Mucosa of rectum (tissue), 2 donors: ENCODE measurements at regions not wholly inside any gene's neighbourhood (a gene's known extent, or its start where the extent isn't known, plus 50 kb on each side); places are given as distances from the start of the nearest gene placed in this dataset.

ENCODE experiments used
- H3K27ac ChIP-seq, 2 donors: one replicate each; pipeline ENCODE4 v1.7.0; 2013; ENCODE audit warnings: inconsistent platforms in 2 of 2, low read depth in 2 of 2, low read length in 2 of 2
- H3K27me3 ChIP-seq, 2 donors: one replicate each; pipeline ENCODE4 v1.7.0; 2013; ENCODE audit warnings: low read length in 2 of 2; ENCODE audit not compliant: control insufficient read depth in 2 of 2, insufficient read depth in 2 of 2
- H3K36me3 ChIP-seq, 2 donors: one replicate each; pipeline ENCODE4 v1.7.0; 2013; ENCODE audit warnings: low read length in 2 of 2; ENCODE audit not compliant: control insufficient read depth in 2 of 2, insufficient read depth in 2 of 2
- H3K4me1 ChIP-seq, 2 donors: one replicate each; pipeline ENCODE4 v1.7.0; 2013; ENCODE audit warnings: low read length in 2 of 2, mild to moderate bottlenecking in 1 of 2; ENCODE audit not compliant: control insufficient read depth in 2 of 2, insufficient read depth in 2 of 2
- H3K4me3 ChIP-seq, 2 donors: one replicate each; pipeline ENCODE4 v1.7.0; 2013; ENCODE audit warnings: low read length in 2 of 2
- H3K9ac ChIP-seq, 2 donors: one replicate each; pipeline ENCODE4 v1.7.0; 2013; ENCODE audit warnings: low read length in 2 of 2, low read depth in 1 of 2, mild to moderate bottlenecking in 1 of 2
- H3K9me3 ChIP-seq, 2 donors: one replicate each; pipeline ENCODE4 v1.7.0; 2013; ENCODE audit warnings: low read length in 2 of 2; ENCODE audit not compliant: control insufficient read depth in 2 of 2
- donor health status: healthy.
- donor health status: Normal muscosa, but diverticular disease.

DNA sequence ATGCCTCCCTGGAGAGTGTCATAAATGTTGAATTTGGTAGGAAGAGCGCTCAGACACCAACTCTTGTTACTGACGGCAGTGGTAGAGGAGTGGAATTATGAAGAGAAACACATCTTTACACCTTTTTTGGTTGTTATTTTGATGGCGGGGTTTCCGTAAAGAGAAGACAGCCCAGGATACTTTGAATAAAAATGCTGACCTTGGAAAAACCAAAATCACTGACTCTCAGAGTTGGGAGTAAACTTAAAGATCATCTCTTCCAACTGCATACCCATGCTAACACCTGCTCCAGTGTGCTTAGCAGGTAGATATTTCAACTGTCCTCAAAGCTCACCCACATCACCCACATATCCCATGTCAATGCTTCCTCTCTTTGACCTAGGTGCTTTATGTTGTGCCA is 498.6 kb downstream of the LIG4 start:
- no peak overlapping the region for H3K9ac ChIP-seq
- no peaks in the 10 kb centered on the region for H3K4me1 ChIP-seq
- no peaks in the 10 kb centered on the region for H3K9me3 ChIP-seq
- H3K27me3 ChIP-seq, result no peaks in the 10 kb centered on the region
- H3K36me3 ChIP-seq, result no peaks in the 10 kb centered on the region
- H3K27ac ChIP-seq, result no peak overlapping the region
- H3K4me3 ChIP-seq, result no peak overlapping the region

DNA sequence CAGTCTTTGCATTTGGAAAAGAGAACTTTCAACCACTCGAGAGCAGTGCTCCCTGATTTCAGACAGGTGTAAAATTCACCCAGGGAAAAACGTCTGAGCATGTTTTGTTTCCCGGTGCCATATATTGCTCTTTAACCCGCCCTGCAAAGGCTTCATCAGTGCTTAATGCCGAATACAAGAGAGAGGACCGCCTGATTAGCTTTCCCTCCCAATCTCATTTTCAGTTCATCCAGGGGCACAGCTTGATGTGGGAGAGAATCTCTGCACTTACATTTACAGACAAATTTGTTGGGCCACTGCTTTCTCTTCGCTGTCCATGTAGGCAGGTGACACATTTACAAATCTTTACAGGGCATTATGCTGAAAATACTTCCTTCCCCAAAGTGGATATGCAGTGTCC is 499.1 kb downstream of the LIG4 start:
- no peaks in the 10 kb centered on the region for H3K27me3 ChIP-seq
- H3K9me3 ChIP-seq, result no peaks in the 10 kb centered on the region
- H3K4me1 ChIP-seq, result no peaks in the 10 kb centered on the region
- H3K4me3 ChIP-seq, result no peak overlapping the region
- H3K27ac ChIP-seq, result no peak overlapping the region
- no peak overlapping the region for H3K9ac ChIP-seq
- no peaks in the 10 kb centered on the region for H3K36me3 ChIP-seq

DNA sequence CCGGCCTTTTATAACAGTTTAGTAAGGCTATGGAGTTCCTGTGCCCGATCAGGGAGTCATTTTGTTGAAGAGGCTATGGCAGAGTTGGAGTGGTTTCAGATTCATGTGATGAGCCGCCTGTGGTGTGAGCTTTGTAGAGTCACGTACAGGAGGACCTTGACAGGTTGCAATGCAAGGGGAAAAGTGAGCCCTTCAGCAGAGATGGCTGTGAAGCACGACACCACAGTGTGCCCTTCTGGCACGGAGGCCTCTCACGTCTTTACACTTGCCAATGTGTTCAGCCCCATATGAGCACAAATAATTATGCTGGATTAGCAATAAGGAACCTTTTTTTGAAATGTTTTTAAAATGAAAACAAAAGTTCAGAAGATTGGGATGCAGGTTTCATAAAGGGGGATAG is 499.8 kb downstream of the LIG4 start:
- H3K27ac ChIP-seq, result no peak overlapping the region
- no peak overlapping the region for H3K4me3 ChIP-seq
- no peaks in the 10 kb centered on the region for H3K9me3 ChIP-seq
- no peaks in the 10 kb centered on the region for H3K4me1 ChIP-seq
- no peak overlapping the region for H3K9ac ChIP-seq
- H3K27me3 ChIP-seq, result no peaks in the 10 kb centered on the region
- H3K36me3 ChIP-seq, result no peaks in the 10 kb centered on the region

DNA sequence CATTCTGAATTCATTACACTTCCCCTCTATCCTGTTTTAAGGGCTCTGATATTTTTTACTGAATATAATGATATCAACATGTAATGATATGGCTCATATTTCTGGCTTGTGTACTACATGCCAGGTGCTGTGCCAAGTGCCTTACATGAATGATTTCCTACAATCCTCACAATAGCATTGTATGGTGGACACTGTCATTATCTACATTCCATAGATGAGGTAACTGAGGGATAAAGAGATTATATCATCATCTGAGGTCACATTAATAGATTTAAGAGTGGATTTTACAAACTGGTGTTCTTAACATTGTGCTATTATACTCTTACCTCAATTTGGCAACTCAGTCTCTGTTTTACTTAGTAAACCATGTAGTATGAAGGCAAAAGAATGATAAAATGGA is 502.0 kb downstream of the LIG4 start:
- Histone ChIP-seq H3K27me3 (no peaks in the 10 kb centered on the region), H3K27ac (no peak overlapping the region), H3K9ac (no peak overlapping the region), H3K4me3 (no peak overlapping the region), H3K9me3 (no peaks in the 10 kb centered on the region), H3K4me1 (no peaks in the 10 kb centered on the region), H3K36me3 (no peaks in the 10 kb centered on the region)

DNA sequence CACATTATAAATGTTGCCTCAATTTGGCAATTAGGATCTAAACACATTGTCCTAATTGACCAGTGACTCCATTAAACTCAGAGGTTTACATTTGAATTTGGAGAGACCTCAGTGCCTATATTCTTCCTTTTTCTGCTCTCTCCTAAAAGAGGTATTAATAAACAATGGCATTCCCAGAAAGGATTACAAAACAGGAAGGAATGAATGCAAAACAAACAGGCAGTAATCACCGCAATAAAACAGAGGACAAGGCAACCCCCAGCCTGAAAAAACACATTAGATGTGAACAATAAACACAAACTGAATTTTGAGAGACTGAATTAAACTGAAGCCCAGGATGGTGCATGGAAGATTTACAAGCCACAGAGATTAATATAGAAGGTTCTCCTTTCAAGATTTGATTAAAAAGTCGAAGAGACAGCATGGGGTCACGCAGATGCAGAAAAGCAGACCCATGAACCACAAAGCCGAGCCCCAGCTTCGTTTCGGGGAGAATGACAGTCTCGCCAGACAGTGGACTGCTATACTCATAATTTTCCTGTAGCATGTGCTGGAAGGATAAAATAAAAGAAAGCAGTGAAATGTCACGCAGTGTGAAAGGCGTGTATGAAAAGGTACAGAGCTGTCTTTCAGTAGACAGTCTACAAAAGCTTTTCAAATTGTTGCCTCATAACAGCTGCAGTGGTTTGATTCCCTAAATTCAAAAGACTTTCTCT is 503.0 kb downstream of the LIG4 start:
- H3K9ac ChIP-seq, result no peak overlapping the region
- no peaks in the 10 kb centered on the region for H3K36me3 ChIP-seq
- H3K4me1 ChIP-seq, result no peaks in the 10 kb centered on the region
- H3K4me3 ChIP-seq, result no peak overlapping the region
- H3K27ac ChIP-seq, result no peak overlapping the region
- H3K9me3 ChIP-seq, result no peaks in the 10 kb centered on the region
- H3K27me3 ChIP-seq, result no peaks in the 10 kb centered on the region

DNA sequence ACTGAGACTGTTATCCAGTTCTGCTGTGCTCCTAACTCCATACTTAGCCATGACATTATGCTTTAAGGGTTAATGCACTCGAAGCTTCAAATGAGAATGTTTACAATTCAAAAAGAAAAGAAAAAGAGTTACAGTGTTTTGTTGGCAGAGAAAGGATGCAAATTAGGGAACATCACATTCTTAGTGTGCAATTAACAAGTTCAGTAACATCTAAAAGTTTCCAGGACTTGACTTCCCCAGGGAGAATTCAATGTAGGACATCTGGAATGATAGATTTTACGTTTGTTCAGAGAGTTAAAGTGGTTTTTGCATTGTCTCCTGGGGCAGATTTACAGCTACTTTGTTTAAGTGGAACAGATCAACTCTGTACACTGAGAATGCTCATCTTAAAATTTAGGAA is 525.2 kb downstream of the LIG4 start:
- no peak overlapping the region for H3K9ac ChIP-seq
- no peaks in the 10 kb centered on the region for H3K27me3 ChIP-seq
- H3K4me3 ChIP-seq, result no peak overlapping the region
- H3K4me1 ChIP-seq, result no peaks in the 10 kb centered on the region
- no peaks in the 10 kb centered on the region for H3K9me3 ChIP-seq
- H3K36me3 ChIP-seq, result no peaks in the 10 kb centered on the region
- H3K27ac ChIP-seq, result no peak overlapping the region

DNA sequence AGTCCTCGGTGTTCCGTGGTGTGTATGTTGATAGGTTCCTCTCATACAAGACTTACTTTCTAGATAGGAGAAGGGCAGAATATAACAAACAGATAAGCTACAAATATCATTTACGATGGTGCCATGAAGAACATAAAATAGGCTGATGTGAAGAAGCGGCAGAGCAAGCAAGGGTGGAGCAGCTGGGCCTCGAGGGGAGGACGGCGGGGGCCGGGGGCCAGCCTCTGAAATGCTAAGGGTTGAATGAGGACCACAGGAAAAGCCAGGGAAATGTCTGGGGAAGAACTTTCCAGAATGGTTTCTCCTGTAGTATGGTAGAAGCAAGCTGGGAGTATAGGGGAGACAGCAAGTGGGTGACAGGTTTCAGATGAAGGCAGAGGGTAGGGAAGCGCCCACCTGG is 529.5 kb downstream of the LIG4 start:
- Histone ChIP-seq H3K4me1 (no peaks in the 10 kb centered on the region), H3K27ac (no peak overlapping the region), H3K9ac (no peak overlapping the region), H3K9me3 (no peaks in the 10 kb centered on the region), H3K27me3 (no peaks in the 10 kb centered on the region), H3K36me3 (no peaks in the 10 kb centered on the region), H3K4me3 (no peak overlapping the region)

DNA sequence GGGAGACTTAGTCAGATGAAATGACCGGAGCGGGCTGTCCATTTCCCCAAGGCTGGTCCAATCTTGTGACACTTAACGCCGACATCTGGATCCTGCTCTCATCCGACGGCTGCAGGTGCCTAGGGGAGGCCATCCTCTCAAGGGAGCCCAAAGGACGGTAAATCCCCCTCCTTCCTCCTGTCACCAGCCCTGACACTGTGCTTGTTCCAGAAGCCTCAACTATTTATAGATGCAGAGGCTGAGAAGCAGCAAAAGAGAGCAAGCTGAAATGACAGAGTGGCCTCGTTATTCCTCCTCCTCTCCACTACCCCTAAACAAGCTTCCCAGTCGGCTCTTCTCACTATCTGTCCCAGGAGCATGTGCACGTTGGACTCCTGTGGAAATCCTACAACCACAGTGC is 533.7 kb downstream of the LIG4 start:
- Histone ChIP-seq H3K36me3 (no peaks in the 10 kb centered on the region), H3K27ac (no peak overlapping the region), H3K9ac (no peak overlapping the region), H3K4me1 (no peaks in the 10 kb centered on the region), H3K27me3 (no peaks in the 10 kb centered on the region), H3K4me3 (no peak overlapping the region), H3K9me3 (no peaks in the 10 kb centered on the region)

DNA sequence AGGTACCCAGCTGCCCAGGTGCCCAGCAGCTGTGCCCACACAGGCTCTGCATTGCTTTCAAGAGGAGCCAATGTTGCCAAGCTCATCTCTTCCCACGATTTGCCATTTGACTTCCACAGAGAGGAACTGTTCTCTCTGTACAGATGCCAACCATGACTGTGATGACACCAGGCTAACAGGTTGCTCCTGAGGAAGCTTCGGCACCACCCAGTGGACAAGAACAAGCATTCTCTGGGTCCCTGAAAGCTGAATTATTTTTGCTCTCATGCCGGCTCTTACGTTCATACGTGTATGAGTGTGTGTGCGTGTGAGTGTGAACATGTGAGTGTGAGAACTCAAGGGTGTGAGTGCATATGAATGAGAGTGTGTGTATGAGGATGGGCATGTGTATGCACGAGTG is 535.2 kb downstream of the LIG4 start:
- no peak overlapping the region for H3K27ac ChIP-seq
- H3K4me1 ChIP-seq, result no peaks in the 10 kb centered on the region
- no peaks in the 10 kb centered on the region for H3K36me3 ChIP-seq
- no peaks in the 10 kb centered on the region for H3K27me3 ChIP-seq
- H3K4me3 ChIP-seq, result no peak overlapping the region
- no peaks in the 10 kb centered on the region for H3K9me3 ChIP-seq
- H3K9ac ChIP-seq, result no peak overlapping the region

DNA sequence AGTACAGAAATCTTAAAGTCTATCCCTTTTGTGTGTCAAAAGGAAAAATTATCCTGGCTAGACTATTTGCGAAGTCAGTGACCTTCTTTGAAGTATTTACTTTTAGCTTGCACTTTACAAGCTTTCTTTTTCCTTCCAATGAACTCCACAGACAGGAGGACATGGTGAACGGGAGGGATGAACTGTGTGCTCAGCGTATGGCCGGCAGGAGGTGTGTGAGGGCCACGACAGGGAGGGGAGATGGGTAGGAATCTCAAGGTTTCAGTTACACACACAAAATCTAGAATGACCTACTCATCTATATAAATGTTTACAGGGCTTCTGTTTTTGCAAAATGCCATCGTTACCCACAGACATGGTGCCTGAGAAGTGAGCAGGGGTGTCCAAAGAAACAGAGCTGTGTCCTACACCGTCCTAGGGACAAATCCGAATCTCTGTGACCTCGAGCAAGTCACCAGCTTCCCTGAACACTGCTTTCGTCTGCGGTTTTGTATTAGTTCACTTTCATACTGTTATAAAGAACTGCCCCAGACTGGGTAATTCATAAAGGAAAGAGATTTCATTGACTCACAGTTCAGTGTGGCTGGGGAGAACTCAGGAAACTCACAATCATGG is 537.2 kb downstream of the LIG4 start:
- H3K9me3 ChIP-seq, result no peaks in the 10 kb centered on the region
- H3K27ac ChIP-seq, result no peak overlapping the region
- no peaks in the 10 kb centered on the region for H3K4me1 ChIP-seq
- no peaks in the 10 kb centered on the region for H3K36me3 ChIP-seq
- H3K4me3 ChIP-seq, result no peak overlapping the region
- no peak overlapping the region for H3K9ac ChIP-seq
- no peaks in the 10 kb centered on the region for H3K27me3 ChIP-seq
